Brain microvascular endothelial cell (primary cell): ENCODE measurements at regions not wholly inside any gene's neighbourhood (a gene's known extent, or its start where the extent isn't known, plus 50 kb on each side); places are given as distances from the start of the nearest gene placed in this dataset.

ENCODE experiments used
- DNase-seq: peaks from one replicate; pipeline ENCODE4 v3.0.0-alpha.2; 2020
- H3K27ac ChIP-seq: fragments of 250-450 bp; sonication (Bioruptor Pico); 2 replicates; pipeline ENCODE4 v1.5.1; 2020; ENCODE audit warnings: mild to moderate bottlenecking, moderate library complexity
- H3K27me3 ChIP-seq: fragments of 250-450 bp; sonication (Bioruptor Pico); replicated peaks from 2 replicates; pipeline ENCODE4 v1.5.1; 2020; ENCODE audit warnings: mild to moderate bottlenecking
- H3K36me3 ChIP-seq: fragments of 250-450 bp; sonication (Bioruptor Pico); replicated peaks from 2 replicates; pipeline ENCODE4 v1.5.1; 2020; ENCODE audit warnings: mild to moderate bottlenecking
- H3K4me3 ChIP-seq: 2 replicates; pipeline ENCODE4 v1.5.1; 2011; ENCODE audit warnings: low read depth, mild to moderate bottlenecking, control low read depth, low read length, moderate library complexity
- CTCF ChIP-seq: IDR thresholded peaks from 2 replicates; pipeline ENCODE4 v1.5.1; 2011; ENCODE audit warnings: low read depth, mild to moderate bottlenecking, moderate library complexity, low read length, control low read depth, inconsistent platforms; ENCODE audit errors: missing control alignments
- in situ Hi-C: cut with HindIII; loops from 2 replicates; pipeline ENCODE4 v1.10.0; 2017; ENCODE audit warnings: low sequenced_read_pairs, low pct_ligation_motif_present

- Histone ChIP-seq H3K36me3 (no peaks in the 10 kb centered on the region), H3K27me3 (no peaks in the 10 kb centered on the region), H3K27ac (no peak overlapping the region), H3K4me3 (no peak overlapping the region)
- no peak for TF ChIP-seq CTCF
- no peak for DNase-seq
- in situ Hi-C loops, result no loop called here
Observed at GRCh38 chr11:134838708-134839107, 426.7 kb upstream of the B3GAT1 start.

GRCh38 chr11:134837887-134838232 lies 425.8 kb upstream of the B3GAT1 start:
- H3K4me3 ChIP-seq, result no peak overlapping the region
- no peak for TF ChIP-seq CTCF
- H3K27ac ChIP-seq, result no peak overlapping the region
- no peaks in the 10 kb centered on the region for H3K27me3 ChIP-seq
- in situ Hi-C loops, result no loop called here
- DNase-seq, result no peak
- no peaks in the 10 kb centered on the region for H3K36me3 ChIP-seq

- TF ChIP-seq CTCF, result no peak
- no peak overlapping the region for H3K4me3 ChIP-seq
- in situ Hi-C loops, result no loop called here
- no peak for DNase-seq
- no peaks in the 10 kb centered on the region for H3K27me3 ChIP-seq
- H3K36me3 ChIP-seq, result no peaks in the 10 kb centered on the region
- H3K27ac ChIP-seq, result no peak overlapping the region
Observed at GRCh38 chr11:134837166-134837886, 425.3 kb upstream of the B3GAT1 start.

GRCh38 chr11:134836561-134836960 lies 424.5 kb upstream of the B3GAT1 start:
- in situ Hi-C loops, result no loop called here

GRCh38 chr11:134835561-134835960 lies 423.5 kb upstream of the B3GAT1 start:
- in situ Hi-C loops, result no loop called here
- no peak for DNase-seq
- H3K4me3 ChIP-seq, result no peak overlapping the region
- no peaks in the 10 kb centered on the region for H3K36me3 ChIP-seq
- no peak overlapping the region for H3K27ac ChIP-seq
- no peaks in the 10 kb centered on the region for H3K27me3 ChIP-seq
- TF ChIP-seq CTCF, result no peak

More at GRCh38 chr11:134836561-134836960, 424.5 kb upstream of the B3GAT1 start:
- no peak for TF ChIP-seq CTCF
- no peak for DNase-seq
- Histone ChIP-seq H3K27ac (no peak overlapping the region), H3K4me3 (no peak overlapping the region), H3K36me3 (no peaks in the 10 kb centered on the region), H3K27me3 (no peaks in the 10 kb centered on the region)

- no peak for DNase-seq
- no peaks in the 10 kb centered on the region for H3K27me3 ChIP-seq
- H3K36me3 ChIP-seq, result no peaks in the 10 kb centered on the region
- no peak overlapping the region for H3K4me3 ChIP-seq
- in situ Hi-C loops, result no loop called here
- H3K27ac ChIP-seq, result no peak overlapping the region
- TF ChIP-seq CTCF, result no peak
Observed at GRCh38 chr11:134830312-134830711, 418.3 kb upstream of the B3GAT1 start.
